Astrocyte of the spinal cord (primary cell): ENCODE measurements at regions not wholly inside any gene's neighbourhood (a gene's known extent, or its start where the extent isn't known, plus 50 kb on each side); places are given as distances from the start of the nearest gene placed in this dataset.
A peak's percentile ranks its signal among the peaks of the same experiment; 100 is the strongest.

Source experiments
- DNase-seq: peaks from one replicate; pipeline ENCODE4 v3.0.0; 2011; ENCODE audit warnings: low read depth, low spot score
- H3K4me3 ChIP-seq: 2 replicates; pipeline ENCODE4 v1.5.1; 2011; ENCODE audit warnings: low read depth, mild to moderate bottlenecking, low read length, moderate library complexity
- in situ Hi-C: cut with HindIII; loops from 2 replicates; pipeline ENCODE4 v1.10.0; 2017; ENCODE audit warnings: low sequenced_read_pairs
- TF ChIP-seq, protein P1 (sequence below): IDR thresholded peaks from 2 replicates; pipeline ENCODE4 v1.5.1; 2012; ENCODE audit warnings: low read depth, mild to moderate bottlenecking, low read length, inconsistent platforms

GRCh38 chr2:220393711-220394110 is 766.3 kb downstream of the SLC4A3 start:
- TF ChIP-seq, protein P1, sequence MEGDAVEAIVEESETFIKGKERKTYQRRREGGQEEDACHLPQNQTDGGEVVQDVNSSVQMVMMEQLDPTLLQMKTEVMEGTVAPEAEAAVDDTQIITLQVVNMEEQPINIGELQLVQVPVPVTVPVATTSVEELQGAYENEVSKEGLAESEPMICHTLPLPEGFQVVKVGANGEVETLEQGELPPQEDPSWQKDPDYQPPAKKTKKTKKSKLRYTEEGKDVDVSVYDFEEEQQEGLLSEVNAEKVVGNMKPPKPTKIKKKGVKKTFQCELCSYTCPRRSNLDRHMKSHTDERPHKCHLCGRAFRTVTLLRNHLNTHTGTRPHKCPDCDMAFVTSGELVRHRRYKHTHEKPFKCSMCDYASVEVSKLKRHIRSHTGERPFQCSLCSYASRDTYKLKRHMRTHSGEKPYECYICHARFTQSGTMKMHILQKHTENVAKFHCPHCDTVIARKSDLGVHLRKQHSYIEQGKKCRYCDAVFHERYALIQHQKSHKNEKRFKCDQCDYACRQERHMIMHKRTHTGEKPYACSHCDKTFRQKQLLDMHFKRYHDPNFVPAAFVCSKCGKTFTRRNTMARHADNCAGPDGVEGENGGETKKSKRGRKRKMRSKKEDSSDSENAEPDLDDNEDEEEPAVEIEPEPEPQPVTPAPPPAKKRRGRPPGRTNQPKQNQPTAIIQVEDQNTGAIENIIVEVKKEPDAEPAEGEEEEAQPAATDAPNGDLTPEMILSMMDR, result no peak
- DNase-seq, result no peak
- in situ Hi-C loops, result no loop called here
- H3K4me3 ChIP-seq, result no peak overlapping the region

GRCh38 chr2:220394433-220394832 is 767.0 kb downstream of the SLC4A3 start:
- no peak overlapping the region for H3K4me3 ChIP-seq
- in situ Hi-C loops, result no loop called here
- DNase-seq, result peak; percentile 62
- TF ChIP-seq, protein P1, result no peak

DNA sequence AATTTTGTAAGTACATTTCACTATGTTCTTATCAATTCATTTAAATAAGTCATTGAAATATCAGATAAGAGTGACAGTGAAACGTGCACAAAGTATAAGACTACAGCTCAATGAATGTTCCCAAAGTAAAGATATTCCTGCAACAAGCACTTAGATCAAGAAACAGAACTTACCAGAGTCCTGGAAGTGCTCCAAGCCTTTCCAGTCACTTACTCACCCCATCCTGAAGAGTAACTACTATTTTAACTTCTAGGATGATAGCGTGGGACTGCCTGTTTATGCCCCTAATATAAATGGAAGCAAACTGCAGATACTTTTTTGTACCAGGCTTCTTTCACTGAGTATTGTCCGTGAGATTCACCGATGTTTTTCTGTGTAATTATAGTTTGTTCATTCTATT is 768.9 kb downstream of the SLC4A3 start:
- in situ Hi-C loops, result no loop called here
- TF ChIP-seq, protein P1, result no peak
- peak; percentile 71 for DNase-seq
- H3K4me3 ChIP-seq, result no peak overlapping the region

DNA sequence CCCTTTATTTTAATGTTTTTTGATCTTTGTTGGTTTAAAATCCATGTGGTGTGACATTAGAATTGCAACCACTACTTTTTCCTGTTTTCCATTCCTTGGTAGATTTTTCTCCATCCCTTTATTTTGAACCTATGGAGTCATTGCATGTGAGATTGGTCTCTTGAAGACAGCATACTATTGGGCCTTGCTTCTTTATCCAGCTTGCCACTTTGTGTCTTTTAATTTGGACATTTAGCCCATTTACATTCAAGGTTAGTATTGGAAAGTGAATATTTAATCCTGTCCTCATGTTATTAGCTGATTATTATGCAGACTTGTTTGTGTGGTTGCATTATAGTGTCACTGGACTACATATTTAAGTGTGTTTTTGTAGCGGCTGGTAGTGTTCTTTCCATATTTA is 782.9 kb downstream of the SLC4A3 start:
- H3K4me3 ChIP-seq, result no peak overlapping the region
- TF ChIP-seq, protein P1, result no peak
- DNase-seq, result no peak
- in situ Hi-C loops, result no loop called here

DNA sequence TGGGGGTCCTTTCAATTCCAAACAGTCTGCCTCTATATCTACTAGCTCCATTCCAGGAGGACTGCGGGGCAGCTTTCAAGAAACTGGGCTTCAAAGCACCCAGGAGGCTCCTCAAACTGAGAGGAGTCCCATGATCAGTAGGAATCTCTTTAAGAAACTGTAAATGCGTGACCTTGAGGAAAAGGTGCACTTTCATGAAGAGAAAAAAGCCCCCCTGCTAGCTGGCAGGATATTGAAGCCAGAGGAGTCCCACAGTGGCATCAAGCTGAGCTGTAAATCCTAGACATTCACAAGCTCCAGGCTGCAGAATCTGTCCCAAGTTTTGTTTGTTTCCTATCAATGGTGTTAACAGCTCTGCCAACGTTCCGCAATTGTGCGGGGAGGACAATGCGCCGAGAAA is 790.1 kb downstream of the SLC4A3 start:
- in situ Hi-C loops, result no loop called here
- H3K4me3 ChIP-seq, result no peak overlapping the region
- DNase-seq, result no peak
- TF ChIP-seq, protein P1, result no peak

GRCh38 chr2:220419647-220420046 is 792.2 kb downstream of the SLC4A3 start:
- no peak overlapping the region for H3K4me3 ChIP-seq
- TF ChIP-seq, protein P1, result no peak
- in situ Hi-C loops, result no loop called here
- DNase-seq, result no peak

GRCh38 chr2:220420820-220421219 is 793.4 kb downstream of the SLC4A3 start:
- in situ Hi-C loops, result no loop called here
- TF ChIP-seq, protein P1, result no peak
- DNase-seq, result no peak
- H3K4me3 ChIP-seq, result no peak overlapping the region
